ENCODE measurements at regions not wholly inside any gene's neighbourhood (a gene's known extent, or its start where the extent isn't known, plus 50 kb on each side); places are given as distances from the start of the nearest gene placed in this dataset.

- no peak for TF ChIP-seq EZH2phosphoT487 (IDR thresholded peaks at IDR 0.05; ENCODE audit: low read depth, severe bottlenecking, unreplicated experiment)
- no peak for TF ChIP-seq CTCF (IDR thresholded peaks at IDR 0.05; ENCODE audit: poor library complexity)
- TF ChIP-seq EZH2 (IDR thresholded peaks at IDR 0.05; ENCODE audit: borderline replicate concordance) = no peak
These were observed 182.1 kb upstream of the SHH start for GRCh38 chr7:155994279-155994811.

All from hepatocyte (in vitro differentiated cells).